Neural cell (in vitro differentiated cells): ENCODE measurements at regions not wholly inside any gene's neighbourhood (a gene's known extent, or its start where the extent isn't known, plus 50 kb on each side); places are given as distances from the start of the nearest gene placed in this dataset.

Source experiments
- H2AFZ ChIP-seq: fragments of 200-600, 300-800 bp; sonication (generic), shearing (Covaris generic); 2 replicates; pipeline ENCODE4 v1.6.0; 2014; ENCODE audit warnings: low read depth, mild to moderate bottlenecking, antibody characterized with exemption, low read length, moderate library complexity
- H3F3A ChIP-seq: fragments of 200-600 bp; shearing (Covaris generic); 2 replicates; pipeline ENCODE4 v1.6.1; 2016; ENCODE audit warnings: mild to moderate bottlenecking, moderate library complexity, mixed read lengths, antibody characterized with exemption, low read length; ENCODE audit not compliant: insufficient read depth, poor library complexity, severe bottlenecking
- H3K27ac ChIP-seq: fragments of 200-600, 300-800 bp; sonication (generic), shearing (Covaris generic); 2 replicates; pipeline ENCODE4 v1.5.1; 2014; ENCODE audit warnings: mild to moderate bottlenecking, low read length, moderate library complexity
- H3K27me3 ChIP-seq: fragments of 300-800, 200-600 bp; sonication (generic), shearing (Covaris generic); 2 replicates; pipeline ENCODE4 v1.6.0; 2014; ENCODE audit warnings: mild to moderate bottlenecking, low read depth, low read length, moderate library complexity; ENCODE audit not compliant: insufficient read depth
- H3K36me3 ChIP-seq: fragments of 300-800, 200-600 bp; sonication (generic), shearing (Covaris generic); 2 replicates; pipeline ENCODE4 v1.5.1; 2014; ENCODE audit warnings: mild to moderate bottlenecking, antibody characterized with exemption, low read length, moderate library complexity; ENCODE audit not compliant: insufficient read depth
- H3K4me2 ChIP-seq: fragments of 300-800, 200-600 bp; sonication (generic), shearing (Covaris generic); 2 replicates; pipeline ENCODE4 v1.6.0; 2014; ENCODE audit warnings: mild to moderate bottlenecking, low read length
- H3K4me3 ChIP-seq: fragments of 300-800, 200-600 bp; sonication (generic), shearing (Covaris generic); 2 replicates; pipeline ENCODE4 v1.5.1; 2014; ENCODE audit warnings: mild to moderate bottlenecking, low read length, moderate library complexity
- H3K79me2 ChIP-seq: fragments of 200-600 bp; shearing (Covaris generic); replicated peaks from 2 replicates; pipeline ENCODE4 v1.6.0; 2014; ENCODE audit warnings: mild to moderate bottlenecking, low read length, moderate library complexity; ENCODE audit not compliant: insufficient read depth
- H3K9ac ChIP-seq: fragments of 300-800, 200-600 bp; sonication (generic), shearing (Covaris generic); 2 replicates; pipeline ENCODE4 v1.6.1; 2016; ENCODE audit warnings: mild to moderate bottlenecking, low read length, mixed read lengths
- H3K9me2 ChIP-seq: fragments of 200-600 bp; shearing (Covaris generic); 2 replicates; pipeline ENCODE4 v1.6.1; 2016; ENCODE audit warnings: mild to moderate bottlenecking, low read length, mixed read lengths; ENCODE audit not compliant: insufficient read depth
- H3K9me3 ChIP-seq: fragments of 200-600, 300-800 bp; sonication (generic), shearing (Covaris generic); 2 replicates; pipeline ENCODE4 v1.6.1; 2016; ENCODE audit warnings: mild to moderate bottlenecking, mixed run types, low read length, moderate library complexity, mixed read lengths
- H4K20me1 ChIP-seq: fragments of 200-600 bp; shearing (Covaris generic); 2 replicates; pipeline ENCODE4 v1.6.1; 2016; ENCODE audit warnings: mild to moderate bottlenecking, mixed run types; ENCODE audit not compliant: insufficient read depth
- EP300 ChIP-seq: fragments of 450-650 bp; conservative IDR thresholded peaks from 2 replicates; pipeline ENCODE4 v1.6.1; 2014; ENCODE audit warnings: antibody characterized with exemption, mild to moderate bottlenecking, moderate library complexity; ENCODE audit not compliant: poor library complexity, severe bottlenecking
- EZH2 ChIP-seq: fragments of 200-600, 300-800 bp; shearing (Covaris generic), sonication (generic); IDR thresholded peaks from 2 replicates; pipeline ENCODE4 v1.6.1; 2014; ENCODE audit warnings: antibody characterized with exemption, low read length, borderline replicate concordance, mild to moderate bottlenecking; ENCODE audit not compliant: insufficient read depth, poor library complexity, severe bottlenecking
- MXI1 ChIP-seq: fragments of 450-650 bp; conservative IDR thresholded peaks from 2 replicates; pipeline ENCODE4 v1.6.1; 2014; ENCODE audit warnings: antibody characterized with exemption, mild to moderate bottlenecking; ENCODE audit not compliant: poor library complexity, severe bottlenecking
- POLR2AphosphoS5 ChIP-seq: IDR thresholded peaks from 2 replicates; pipeline ENCODE4 v1.6.1; 2012
- RAD21 ChIP-seq: fragments of 450-650 bp; conservative IDR thresholded peaks from 2 replicates; pipeline ENCODE4 v1.6.1; 2014; ENCODE audit warnings: antibody characterized with exemption, mild to moderate bottlenecking, moderate library complexity
- SMC3 ChIP-seq: fragments of 450-650 bp; conservative IDR thresholded peaks from 2 replicates; pipeline ENCODE4 v1.6.1; 2014; ENCODE audit warnings: antibody characterized with exemption, mild to moderate bottlenecking, moderate library complexity; ENCODE audit not compliant: poor library complexity
- TAF1 ChIP-seq: IDR thresholded peaks from 2 replicates; pipeline ENCODE4 v1.6.1; 2012; ENCODE audit warnings: low read depth
- TF ChIP-seq, protein P1 (sequence below): IDR thresholded peaks from 2 replicates; pipeline ENCODE4 v1.6.1; 2012; ENCODE audit warnings: borderline replicate concordance
- TF ChIP-seq, protein P2 (sequence below): fragments of 450-650 bp; IDR thresholded peaks from 2 replicates; pipeline ENCODE4 v1.5.1; 2014; ENCODE audit warnings: antibody characterized with exemption, mild to moderate bottlenecking, moderate library complexity; ENCODE audit not compliant: poor library complexity, severe bottlenecking

DNA sequence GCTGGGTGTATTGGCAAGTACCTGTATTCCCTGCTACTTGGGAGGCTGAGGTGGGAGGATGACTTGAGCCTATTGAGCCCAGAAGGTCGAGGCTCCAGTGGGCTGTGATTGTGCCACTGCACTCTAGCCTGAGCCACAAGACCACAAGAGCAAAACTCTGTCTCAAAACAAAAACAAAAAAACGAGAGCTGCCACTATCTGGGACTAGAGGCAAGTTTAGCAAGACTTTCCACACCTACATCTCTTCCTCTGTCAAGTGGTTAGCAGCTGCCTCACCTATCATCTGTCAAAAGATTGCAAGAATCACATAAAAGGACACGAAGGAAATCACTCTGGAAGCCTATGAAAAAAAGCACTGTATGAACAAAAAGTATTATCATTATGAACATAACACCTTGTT, 55.2 kb upstream of the RIOK3 start:
- H4K20me1 ChIP-seq, result no peaks in the 10 kb centered on the region
- no peaks in the 10 kb centered on the region for H3K79me2 ChIP-seq
- no peak overlapping the region for H3K4me2 ChIP-seq
- no peaks in the 10 kb centered on the region for H3K27me3 ChIP-seq
- H3K27ac ChIP-seq, result no peak overlapping the region
- H3K4me3 ChIP-seq, result no peak overlapping the region
- TF ChIP-seq EZH2, result no peak
- no peak for TF ChIP-seq TAF1
- no peak for TF ChIP-seq EP300
- TF ChIP-seq, protein P1, sequence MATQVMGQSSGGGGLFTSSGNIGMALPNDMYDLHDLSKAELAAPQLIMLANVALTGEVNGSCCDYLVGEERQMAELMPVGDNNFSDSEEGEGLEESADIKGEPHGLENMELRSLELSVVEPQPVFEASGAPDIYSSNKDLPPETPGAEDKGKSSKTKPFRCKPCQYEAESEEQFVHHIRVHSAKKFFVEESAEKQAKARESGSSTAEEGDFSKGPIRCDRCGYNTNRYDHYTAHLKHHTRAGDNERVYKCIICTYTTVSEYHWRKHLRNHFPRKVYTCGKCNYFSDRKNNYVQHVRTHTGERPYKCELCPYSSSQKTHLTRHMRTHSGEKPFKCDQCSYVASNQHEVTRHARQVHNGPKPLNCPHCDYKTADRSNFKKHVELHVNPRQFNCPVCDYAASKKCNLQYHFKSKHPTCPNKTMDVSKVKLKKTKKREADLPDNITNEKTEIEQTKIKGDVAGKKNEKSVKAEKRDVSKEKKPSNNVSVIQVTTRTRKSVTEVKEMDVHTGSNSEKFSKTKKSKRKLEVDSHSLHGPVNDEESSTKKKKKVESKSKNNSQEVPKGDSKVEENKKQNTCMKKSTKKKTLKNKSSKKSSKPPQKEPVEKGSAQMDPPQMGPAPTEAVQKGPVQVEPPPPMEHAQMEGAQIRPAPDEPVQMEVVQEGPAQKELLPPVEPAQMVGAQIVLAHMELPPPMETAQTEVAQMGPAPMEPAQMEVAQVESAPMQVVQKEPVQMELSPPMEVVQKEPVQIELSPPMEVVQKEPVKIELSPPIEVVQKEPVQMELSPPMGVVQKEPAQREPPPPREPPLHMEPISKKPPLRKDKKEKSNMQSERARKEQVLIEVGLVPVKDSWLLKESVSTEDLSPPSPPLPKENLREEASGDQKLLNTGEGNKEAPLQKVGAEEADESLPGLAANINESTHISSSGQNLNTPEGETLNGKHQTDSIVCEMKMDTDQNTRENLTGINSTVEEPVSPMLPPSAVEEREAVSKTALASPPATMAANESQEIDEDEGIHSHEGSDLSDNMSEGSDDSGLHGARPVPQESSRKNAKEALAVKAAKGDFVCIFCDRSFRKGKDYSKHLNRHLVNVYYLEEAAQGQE, result no peak
- TF ChIP-seq, protein P2, sequence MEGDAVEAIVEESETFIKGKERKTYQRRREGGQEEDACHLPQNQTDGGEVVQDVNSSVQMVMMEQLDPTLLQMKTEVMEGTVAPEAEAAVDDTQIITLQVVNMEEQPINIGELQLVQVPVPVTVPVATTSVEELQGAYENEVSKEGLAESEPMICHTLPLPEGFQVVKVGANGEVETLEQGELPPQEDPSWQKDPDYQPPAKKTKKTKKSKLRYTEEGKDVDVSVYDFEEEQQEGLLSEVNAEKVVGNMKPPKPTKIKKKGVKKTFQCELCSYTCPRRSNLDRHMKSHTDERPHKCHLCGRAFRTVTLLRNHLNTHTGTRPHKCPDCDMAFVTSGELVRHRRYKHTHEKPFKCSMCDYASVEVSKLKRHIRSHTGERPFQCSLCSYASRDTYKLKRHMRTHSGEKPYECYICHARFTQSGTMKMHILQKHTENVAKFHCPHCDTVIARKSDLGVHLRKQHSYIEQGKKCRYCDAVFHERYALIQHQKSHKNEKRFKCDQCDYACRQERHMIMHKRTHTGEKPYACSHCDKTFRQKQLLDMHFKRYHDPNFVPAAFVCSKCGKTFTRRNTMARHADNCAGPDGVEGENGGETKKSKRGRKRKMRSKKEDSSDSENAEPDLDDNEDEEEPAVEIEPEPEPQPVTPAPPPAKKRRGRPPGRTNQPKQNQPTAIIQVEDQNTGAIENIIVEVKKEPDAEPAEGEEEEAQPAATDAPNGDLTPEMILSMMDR, result no peak
- TF ChIP-seq RAD21, result no peak
- TF ChIP-seq POLR2AphosphoS5, result no peak
- no peak for TF ChIP-seq MXI1
- TF ChIP-seq SMC3, result no peak
- H2AFZ ChIP-seq, result no peak overlapping the region
- no peaks in the 10 kb centered on the region for H3K9me3 ChIP-seq
- no peak overlapping the region for H3K9ac ChIP-seq
- H3F3A ChIP-seq, result no peaks in the 10 kb centered on the region
- H3K36me3 ChIP-seq, result no peaks in the 10 kb centered on the region
- no peaks in the 10 kb centered on the region for H3K9me2 ChIP-seq

DNA sequence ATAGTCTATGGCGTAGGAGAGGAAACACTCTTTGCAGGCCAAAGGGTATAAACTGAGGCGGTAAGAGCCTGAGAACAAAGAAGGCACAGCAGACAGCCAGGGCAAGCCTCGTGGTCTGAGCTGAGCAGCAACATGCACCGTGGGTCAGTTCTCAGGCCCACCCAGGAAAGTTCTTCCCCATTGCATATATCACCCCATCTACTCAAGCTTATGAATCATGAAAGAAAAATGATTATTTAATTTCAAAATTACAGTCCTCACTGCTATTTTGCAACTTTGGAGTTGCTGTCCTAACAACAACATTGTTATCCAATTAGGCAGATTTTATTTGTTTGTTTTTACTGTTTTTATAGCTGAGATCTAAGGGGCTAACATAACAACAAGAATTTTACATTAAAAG, 54.7 kb upstream of the RIOK3 start:
- H3K79me2 ChIP-seq, result no peaks in the 10 kb centered on the region
- no peak overlapping the region for H3K9ac ChIP-seq
- H3K36me3 ChIP-seq, result no peaks in the 10 kb centered on the region
- no peaks in the 10 kb centered on the region for H3F3A ChIP-seq
- no peak overlapping the region for H2AFZ ChIP-seq
- H4K20me1 ChIP-seq, result no peaks in the 10 kb centered on the region
- no peaks in the 10 kb centered on the region for H3K27me3 ChIP-seq
- H3K9me2 ChIP-seq, result no peaks in the 10 kb centered on the region
- TF ChIP-seq SMC3 (no peak), POLR2AphosphoS5 (no peak), EZH2 (no peak), EP300 (no peak), MXI1 (no peak)
- H3K4me3 ChIP-seq, result no peak overlapping the region
- no peak overlapping the region for H3K4me2 ChIP-seq
- no peak overlapping the region for H3K27ac ChIP-seq
- H3K9me3 ChIP-seq, result no peaks in the 10 kb centered on the region

DNA sequence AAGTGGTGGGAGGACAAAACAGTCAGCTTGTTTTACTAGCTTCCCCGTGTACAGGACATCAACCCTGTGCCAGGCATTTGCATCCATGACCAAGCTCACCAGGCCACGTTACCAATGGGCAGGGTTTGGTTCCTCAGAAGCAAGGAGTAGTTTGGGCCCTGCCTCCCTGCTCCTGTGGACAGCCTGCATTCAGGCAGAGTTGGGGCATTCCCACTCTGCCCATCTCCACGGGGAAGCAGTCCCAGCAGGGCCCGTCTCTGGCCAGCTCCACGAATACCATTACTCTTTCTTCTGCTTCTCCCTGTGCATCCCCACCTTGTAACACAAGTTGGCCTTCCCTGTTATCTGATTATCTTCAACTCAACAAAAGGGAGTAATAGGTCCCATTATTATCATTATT, 54.0 kb upstream of the RIOK3 start:
- Histone ChIP-seq H3K27me3 (no peaks in the 10 kb centered on the region), H3K36me3 (no peaks in the 10 kb centered on the region), H2AFZ (no peak overlapping the region), H3K9me2 (no peaks in the 10 kb centered on the region), H3K9me3 (no peaks in the 10 kb centered on the region), H3K79me2 (no peaks in the 10 kb centered on the region), H3F3A (no peaks in the 10 kb centered on the region), H3K4me3 (no peak overlapping the region), H4K20me1 (no peaks in the 10 kb centered on the region), H3K4me2 (no peak overlapping the region), H3K27ac (no peak overlapping the region), H3K9ac (no peak overlapping the region)
- TF ChIP-seq, protein P2, result no peak
- no peak for TF ChIP-seq SMC3
- no peak for TF ChIP-seq RAD21
- TF ChIP-seq, protein P1, result no peak
- no peak for TF ChIP-seq MXI1
- TF ChIP-seq TAF1, result no peak
- TF ChIP-seq EP300, result no peak
- no peak for TF ChIP-seq EZH2
- TF ChIP-seq POLR2AphosphoS5, result no peak
